HFFc6 (cell line): ENCODE measurements at regions not wholly inside any gene's neighbourhood (a gene's known extent, or its start where the extent isn't known, plus 50 kb on each side); places are given as distances from the start of the nearest gene placed in this dataset.

ENCODE experiments used
- DNase-seq: peaks from one replicate; pipeline ENCODE4 v3.0.0-alpha.2; 2018
- H3K27ac Mint-ChIP-seq: 2 replicates; pipeline ENCODE4 v1.8.0; 2020; ENCODE audit warnings: mild to moderate bottlenecking, mixed read lengths
- H3K27me3 Mint-ChIP-seq: 2 replicates; pipeline ENCODE4 v1.8.0; 2021; ENCODE audit warnings: mild to moderate bottlenecking, moderate library complexity, mixed read lengths; ENCODE audit not compliant: insufficient read depth
- H3K36me3 Mint-ChIP-seq: 2 replicates; pipeline ENCODE4 v1.8.0; 2021; ENCODE audit warnings: low read depth, mixed read lengths
- H3K4me1 Mint-ChIP-seq: 2 replicates; pipeline ENCODE4 v1.8.0; 2020; ENCODE audit warnings: low read depth, mixed read lengths
- H3K4me3 Mint-ChIP-seq: 2 replicates; pipeline ENCODE4 v1.8.0; 2020; ENCODE audit warnings: mild to moderate bottlenecking, moderate library complexity, mixed read lengths
- H3K9me3 Mint-ChIP-seq: 2 replicates; pipeline ENCODE4 v1.8.0; 2020; ENCODE audit warnings: mild to moderate bottlenecking, mixed read lengths
- CTCF ChIP-seq: fragments of 200-600 bp; sonication (generic); IDR thresholded peaks from 2 replicates; pipeline ENCODE4 v1.5.0; 2021; ENCODE audit warnings: antibody characterized with exemption, mild to moderate bottlenecking

DNA sequence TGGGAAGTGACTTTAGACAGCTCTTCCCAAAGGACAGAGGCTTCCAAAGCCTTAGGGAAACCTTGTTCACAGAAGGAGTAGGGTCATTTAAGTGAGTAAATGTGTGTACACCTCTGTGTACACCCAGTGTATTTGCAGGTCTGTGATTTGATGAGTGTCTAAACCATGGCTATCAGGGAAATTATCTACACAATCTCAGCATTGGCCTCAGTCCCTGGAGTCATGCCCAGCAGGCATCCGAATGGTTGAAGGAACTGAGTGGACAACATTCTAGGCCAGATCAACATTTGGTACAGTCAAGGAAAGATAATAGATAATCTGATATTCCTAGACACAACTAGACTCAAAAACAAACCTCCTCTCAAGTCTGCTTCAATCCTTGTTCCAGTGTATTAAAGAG, 258.4 kb upstream of the DAPK1 start:
- DNase-seq, result no peak
- Mint-ChIP-seq H3K27ac (no peak overlapping the region), H3K4me1 (peaks cover 9% of the 10 kb centered on the region; the same call in 1 of the 2 replicates), H3K36me3 (no peaks in the 10 kb centered on the region), H3K9me3 (no peaks in the 10 kb centered on the region), H3K27me3 (no peaks in the 10 kb centered on the region; the same call in 1 of the 2 replicates), H3K4me3 (no peak overlapping the region)
- TF ChIP-seq CTCF, result no peak

GRCh38 chr9:87243602-87244001, 254.1 kb upstream of the DAPK1 start:
- H3K27ac Mint-ChIP-seq, result no peak overlapping the region
- no peaks in the 10 kb centered on the region; the same call in 1 of the 2 replicates for H3K27me3 Mint-ChIP-seq
- no peak for DNase-seq

GRCh38 chr9:87245271-87245670, 252.4 kb upstream of the DAPK1 start:
- Mint-ChIP-seq H3K4me1 (no peaks in the 10 kb centered on the region), H3K36me3 (no peaks in the 10 kb centered on the region), H3K9me3 (no peaks in the 10 kb centered on the region), H3K4me3 (no peak overlapping the region), H3K27ac (no peak overlapping the region), H3K27me3 (no peaks in the 10 kb centered on the region; the same call in 1 of the 2 replicates)
- no peak for DNase-seq
- no peak for TF ChIP-seq CTCF

More at GRCh38 chr9:87243602-87244001, 254.1 kb upstream of the DAPK1 start:
- Mint-ChIP-seq H3K9me3 (no peaks in the 10 kb centered on the region), H3K4me3 (no peak overlapping the region), H3K36me3 (no peaks in the 10 kb centered on the region), H3K4me1 (peaks cover 8% of the 10 kb centered on the region; the same call in 1 of the 2 replicates)
- TF ChIP-seq CTCF, result no peak

- no peaks in the 10 kb centered on the region for H3K36me3 Mint-ChIP-seq
- no peak for DNase-seq
- no peaks in the 10 kb centered on the region for H3K9me3 Mint-ChIP-seq
- TF ChIP-seq CTCF, result no peak
- H3K4me3 Mint-ChIP-seq, result no peak overlapping the region
- H3K27me3 Mint-ChIP-seq, result no peaks in the 10 kb centered on the region
- H3K27ac Mint-ChIP-seq, result no peak overlapping the region
- H3K4me1 Mint-ChIP-seq, result no peaks in the 10 kb centered on the region
Observed at GRCh38 chr9:87247097-87247496, 250.6 kb upstream of the DAPK1 start.

GRCh38 chr9:87249029-87249428, 248.6 kb upstream of the DAPK1 start:
- Mint-ChIP-seq H3K9me3 (no peaks in the 10 kb centered on the region), H3K27ac (no peak overlapping the region)

More at GRCh38 chr9:87249029-87249428, 248.6 kb upstream of the DAPK1 start:
- H3K36me3 Mint-ChIP-seq, result no peaks in the 10 kb centered on the region
- TF ChIP-seq CTCF, result no peak
- H3K4me1 Mint-ChIP-seq, result no peaks in the 10 kb centered on the region
- DNase-seq, result no peak
- no peak overlapping the region for H3K4me3 Mint-ChIP-seq
- H3K27me3 Mint-ChIP-seq, result no peaks in the 10 kb centered on the region; the same call in 1 of the 2 replicates
